ENCODE measurements at regions not wholly inside any gene's neighbourhood (a gene's known extent, or its start where the extent isn't known, plus 50 kb on each side); places are given as distances from the start of the nearest gene placed in this dataset.

GRCh38 chr2:20542746-20543468 is 96.0 kb downstream of the RHOB start:
- Histone ChIP-seq H3K36me3 (replicated peaks; ENCODE audit: insufficient read depth, low read length) (no peaks in the 10 kb centered on the region), H3K9me2 (replicated peaks; ENCODE audit: insufficient read depth, low read length) (no peaks in the 10 kb centered on the region), H3K4me1 (ENCODE audit: low read length) (no peaks in the 10 kb centered on the region), H3K4me3 (ENCODE audit: low read length) (no peak overlapping the region), H3K27me3 (replicated peaks; ENCODE audit: insufficient read depth, low read length) (no peaks in the 10 kb centered on the region), H4K20me1 (ENCODE audit: insufficient read depth, low read length) (no peaks in the 10 kb centered on the region), H3K9ac (ENCODE audit: low read length) (no peak overlapping the region), H3K27ac (ENCODE audit: low read length) (no peak overlapping the region), H3K4me2 (ENCODE audit: low read depth, low read length) (no peak overlapping the region), H3F3A (ENCODE audit: insufficient read depth, low read length) (no peaks in the 10 kb centered on the region), H3K79me2 (ENCODE audit: low read length) (no peaks in the 10 kb centered on the region), H2AFZ (ENCODE audit: low read length) (no peak overlapping the region), H3K9me3 (replicated peaks; ENCODE audit: insufficient read depth, low read length) (no peaks in the 10 kb centered on the region)
- no peak for DNase-seq
- TF ChIP-seq CTCF (IDR thresholded peaks at IDR 0.05; ENCODE audit: low read length) (no peak), EZH2phosphoT487 (IDR thresholded peaks at IDR 0.05; ENCODE audit: low read length) (no peak), EZH2 (optimal IDR thresholded peaks at IDR 0.05; ENCODE audit: low read depth, low read length) (no peak)

GRCh38 chr2:20543469-20544152 is 96.7 kb downstream of the RHOB start:
- H3K9me3 ChIP-seq (replicated peaks; ENCODE audit: insufficient read depth, low read length) = no peaks in the 10 kb centered on the region
- no peak for DNase-seq
- no peak for TF ChIP-seq EZH2phosphoT487 (IDR thresholded peaks at IDR 0.05; ENCODE audit: low read length)
- TF ChIP-seq EZH2 (optimal IDR thresholded peaks at IDR 0.05; ENCODE audit: low read depth, low read length) = no peak
- no peak for TF ChIP-seq CTCF (IDR thresholded peaks at IDR 0.05; ENCODE audit: low read length)
- H3K27me3 ChIP-seq (replicated peaks; ENCODE audit: insufficient read depth, low read length) = no peaks in the 10 kb centered on the region
- H3K4me1 ChIP-seq (ENCODE audit: low read length) = no peaks in the 10 kb centered on the region
- no peaks in the 10 kb centered on the region for H3F3A ChIP-seq (ENCODE audit: insufficient read depth, low read length)
- no peak overlapping the region for H2AFZ ChIP-seq (ENCODE audit: low read length)
- H3K4me2 ChIP-seq (ENCODE audit: low read depth, low read length) = no peak overlapping the region
- no peaks in the 10 kb centered on the region for H3K9me2 ChIP-seq (replicated peaks; ENCODE audit: insufficient read depth, low read length)
- no peaks in the 10 kb centered on the region for H3K36me3 ChIP-seq (replicated peaks; ENCODE audit: insufficient read depth, low read length)
- no peak overlapping the region for H3K4me3 ChIP-seq (ENCODE audit: low read length)
- no peak overlapping the region for H3K27ac ChIP-seq (ENCODE audit: low read length)
- no peaks in the 10 kb centered on the region for H3K79me2 ChIP-seq (ENCODE audit: low read length)
- no peak overlapping the region for H3K9ac ChIP-seq (ENCODE audit: low read length)
- no peaks in the 10 kb centered on the region for H4K20me1 ChIP-seq (ENCODE audit: insufficient read depth, low read length)

GRCh38 chr2:20544153-20544747 is 97.4 kb downstream of the RHOB start:
- no peak for TF ChIP-seq EZH2phosphoT487 (IDR thresholded peaks at IDR 0.05; ENCODE audit: low read length)
- TF ChIP-seq CTCF (IDR thresholded peaks at IDR 0.05; ENCODE audit: low read length) = no peak
- TF ChIP-seq EZH2 (optimal IDR thresholded peaks at IDR 0.05; ENCODE audit: low read depth, low read length) = no peak
- no peaks in the 10 kb centered on the region for H3K9me3 ChIP-seq (replicated peaks; ENCODE audit: insufficient read depth, low read length)

More at GRCh38 chr2:20544153-20544747, 97.4 kb downstream of the RHOB start:
- H3F3A ChIP-seq (ENCODE audit: insufficient read depth, low read length) = no peaks in the 10 kb centered on the region
- H3K4me3 ChIP-seq (ENCODE audit: low read length) = no peak overlapping the region
- H3K9me2 ChIP-seq (replicated peaks; ENCODE audit: insufficient read depth, low read length) = no peaks in the 10 kb centered on the region
- H3K4me2 ChIP-seq (ENCODE audit: low read depth, low read length) = no peak overlapping the region
- no peak for DNase-seq
- no peaks in the 10 kb centered on the region for H3K36me3 ChIP-seq (replicated peaks; ENCODE audit: insufficient read depth, low read length)
- no peaks in the 10 kb centered on the region for H3K79me2 ChIP-seq (ENCODE audit: low read length)
- no peak overlapping the region for H2AFZ ChIP-seq (ENCODE audit: low read length)
- no peaks in the 10 kb centered on the region for H4K20me1 ChIP-seq (ENCODE audit: insufficient read depth, low read length)
- H3K27me3 ChIP-seq (replicated peaks; ENCODE audit: insufficient read depth, low read length) = no peaks in the 10 kb centered on the region
- no peak overlapping the region for H3K9ac ChIP-seq (ENCODE audit: low read length)
- no peaks in the 10 kb centered on the region for H3K4me1 ChIP-seq (ENCODE audit: low read length)
- no peak overlapping the region for H3K27ac ChIP-seq (ENCODE audit: low read length)

All from MM.1S (cell line).